ENCODE measurements at regions not wholly inside any gene's neighbourhood (a gene's known extent, or its start where the extent isn't known, plus 50 kb on each side); places are given as distances from the start of the nearest gene placed in this dataset.

DNA sequence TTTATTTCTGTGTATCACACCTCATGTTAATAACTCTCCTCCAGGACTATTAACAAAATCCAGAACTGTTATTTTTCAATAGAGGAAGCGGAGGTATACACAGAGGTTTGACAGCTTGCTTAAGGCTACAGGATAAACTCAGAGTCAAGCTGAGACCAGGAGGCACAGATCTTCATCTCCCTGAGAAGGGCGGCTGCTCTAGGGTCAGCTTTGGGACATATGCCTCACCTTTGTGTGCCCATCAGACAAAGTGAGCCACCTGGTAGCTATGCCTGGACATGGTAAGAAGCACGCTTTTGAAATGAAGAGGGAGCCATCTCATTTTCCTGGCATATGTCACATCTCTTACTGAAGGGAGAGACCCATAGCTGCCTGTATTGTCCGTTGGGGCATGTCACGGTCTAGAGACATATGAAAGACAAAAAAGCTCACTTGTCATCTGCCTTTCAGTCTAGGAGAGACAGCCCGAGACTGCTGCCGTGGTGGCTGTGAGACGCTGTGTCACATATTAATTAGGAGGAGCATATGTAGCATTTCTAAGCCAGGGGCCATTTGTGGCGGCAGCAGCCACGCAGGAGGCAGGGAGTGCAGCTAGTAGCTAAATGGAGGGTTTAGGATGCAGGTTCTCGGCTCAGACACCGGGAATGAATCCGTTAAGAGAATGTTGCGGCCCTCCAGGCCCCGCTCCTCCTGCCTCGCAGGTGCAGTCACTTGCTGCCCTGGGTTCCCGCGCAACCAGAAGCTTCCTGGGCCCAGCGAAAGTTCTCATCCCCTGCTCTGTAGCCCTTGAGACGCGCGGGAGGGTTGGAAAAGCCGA lies 161.3 kb upstream of the C1orf21 start:
- POLR2A ChIA-PET, result no interaction called here

DNA sequence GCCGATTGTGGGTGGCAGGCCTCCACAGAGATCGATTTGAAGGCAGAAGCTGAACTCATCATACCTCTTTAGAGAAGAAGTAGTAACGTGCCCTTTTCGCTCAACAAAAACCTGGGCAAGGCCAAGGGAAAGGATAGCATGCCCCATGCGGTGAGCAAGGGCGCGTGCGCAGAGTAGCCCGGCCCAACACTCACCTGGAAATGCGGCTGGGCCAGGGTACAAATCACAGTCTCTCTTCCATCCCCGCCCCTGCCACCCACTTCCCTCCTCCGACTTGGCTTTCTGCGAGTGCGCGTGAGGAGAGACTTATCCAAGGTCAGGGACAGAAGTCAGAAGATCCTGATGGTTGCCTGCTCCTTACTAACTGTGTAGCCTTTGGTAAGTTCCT lies 160.7 kb upstream of the C1orf21 start:
- Mint-ChIP-seq H3K27me3 (no peaks in the 10 kb centered on the region), H3K36me3 (no peaks in the 10 kb centered on the region), H3K4me3 (no peak overlapping the region), H3K9me3 (no peaks in the 10 kb centered on the region), H3K27ac (no peak overlapping the region), H3K4me1 (ENCODE audit: low read depth) (no peaks in the 10 kb centered on the region)
- no peak for DNase-seq
- intact Hi-C loops (cut with micrococcal nuclease), result loop anchor here (10.0 kb wide), 2 partner anchors 271 to 439 kb away; no protein-coding TSS in a partner anchor
- CTCF ChIA-PET, result interaction anchor here (0.8 kb wide), 1 partner anchor 466 kb away, joined by 3 read pairs; no protein-coding TSS in a partner anchor
- POLR2A ChIA-PET, result no interaction called here

More for the DNA sequence above, 161.3 kb upstream of the C1orf21 start:
- H3K9me3 Mint-ChIP-seq, result no peaks in the 10 kb centered on the region
- CTCF ChIA-PET, result interaction anchor here (0.7 to 1.9 kb wide), 4 partner anchors 149 to 559 kb away, joined by 3 to 15 read pairs (median 6); no protein-coding TSS in a partner anchor
- H3K27me3 Mint-ChIP-seq, result no peaks in the 10 kb centered on the region
- no peak for DNase-seq
- no peak overlapping the region for H3K4me3 Mint-ChIP-seq
- intact Hi-C loops (cut with micrococcal nuclease), result loop anchor here (10.0 kb wide), 2 partner anchors 271 to 439 kb away; no protein-coding TSS in a partner anchor
- no peaks in the 10 kb centered on the region for H3K4me1 Mint-ChIP-seq (ENCODE audit: low read depth)
- H3K36me3 Mint-ChIP-seq, result no peaks in the 10 kb centered on the region
- H3K27ac Mint-ChIP-seq, result no peak overlapping the region

- Mint-ChIP-seq H3K36me3 (no peaks in the 10 kb centered on the region), H3K27me3 (peaks cover 1% of the 10 kb centered on the region), H3K4me1 (ENCODE audit: low read depth) (no peaks in the 10 kb centered on the region), H3K9me3 (no peaks in the 10 kb centered on the region), H3K27ac (no peak overlapping the region), H3K4me3 (no peak overlapping the region)
- ChIA-PET CTCF (no interaction called here), POLR2A (no interaction called here)
- intact Hi-C loops (cut with micrococcal nuclease), result loop anchor here (10.0 kb wide), 2 partner anchors 274 to 436 kb away; no protein-coding TSS in a partner anchor
- no peak for DNase-seq
Observed at GRCh38 chr1:184228558-184228957, 158.3 kb upstream of the C1orf21 start.

- intact Hi-C loops (cut with micrococcal nuclease), result no loop called here
- no peak overlapping the region for H3K4me3 Mint-ChIP-seq
- no peaks in the 10 kb centered on the region for H3K4me1 Mint-ChIP-seq (ENCODE audit: low read depth)
- no peak overlapping the region for H3K27ac Mint-ChIP-seq
- ChIA-PET CTCF (interaction anchor here (0.8 kb wide), 1 partner anchor 426 kb away, joined by 3 read pairs; no protein-coding TSS in a partner anchor), POLR2A (no interaction called here)
- no peak for DNase-seq
- no peaks in the 10 kb centered on the region for H3K36me3 Mint-ChIP-seq
- H3K27me3 Mint-ChIP-seq, result peaks cover 11% of the 10 kb centered on the region
- no peaks in the 10 kb centered on the region for H3K9me3 Mint-ChIP-seq
Observed at GRCh38 chr1:184237588-184237987, 149.2 kb upstream of the C1orf21 start.

- H3K9me3 Mint-ChIP-seq, result no peaks in the 10 kb centered on the region
- H3K4me1 Mint-ChIP-seq (ENCODE audit: low read depth), result no peaks in the 10 kb centered on the region
- CTCF ChIA-PET, result no interaction called here
- no peak overlapping the region for H3K4me3 Mint-ChIP-seq
- intact Hi-C loops (cut with micrococcal nuclease), result no loop called here
- H3K36me3 Mint-ChIP-seq, result no peaks in the 10 kb centered on the region
- no peak overlapping the region for H3K27ac Mint-ChIP-seq
- H3K27me3 Mint-ChIP-seq, result peaks cover 10% of the 10 kb centered on the region
- POLR2A ChIA-PET, result no interaction called here
- DNase-seq, result no peak
Observed at GRCh38 chr1:184241446-184241845, 145.4 kb upstream of the C1orf21 start.

- H3K27ac Mint-ChIP-seq, result no peak overlapping the region
- no peaks in the 10 kb centered on the region for H3K36me3 Mint-ChIP-seq
- H3K4me3 Mint-ChIP-seq, result no peak overlapping the region
- ChIA-PET CTCF (no interaction called here), POLR2A (no interaction called here)
- no peaks in the 10 kb centered on the region for H3K4me1 Mint-ChIP-seq (ENCODE audit: low read depth)
- no peaks in the 10 kb centered on the region for H3K9me3 Mint-ChIP-seq
- DNase-seq, result no peak
- peaks cover 10% of the 10 kb centered on the region for H3K27me3 Mint-ChIP-seq
- intact Hi-C loops (cut with micrococcal nuclease), result no loop called here
Observed at GRCh38 chr1:184242507-184242943, 144.3 kb upstream of the C1orf21 start.

DNA sequence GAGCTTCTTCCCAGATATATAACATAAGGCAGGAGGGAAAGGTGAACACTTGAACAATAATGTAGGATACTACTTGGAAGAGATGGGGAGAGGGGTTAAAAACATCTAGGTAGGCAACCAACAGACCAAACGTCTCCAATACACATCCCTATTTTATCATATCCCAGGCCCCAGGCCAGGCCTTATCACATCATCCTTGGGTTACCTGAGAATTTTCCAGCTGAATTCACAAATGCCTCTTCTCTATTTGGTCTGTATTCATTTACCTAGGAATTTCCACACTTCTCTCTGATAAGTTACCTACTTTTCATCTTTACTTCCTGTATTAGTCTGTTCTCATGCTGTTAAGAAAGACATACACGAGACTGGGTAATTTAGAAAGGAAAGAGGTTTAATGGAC lies 141.9 kb upstream of the C1orf21 start:
- DNase-seq, result no peak
- ChIA-PET POLR2A (no interaction called here), CTCF (no interaction called here)
- H3K27ac Mint-ChIP-seq, result no peak overlapping the region
- intact Hi-C loops (cut with micrococcal nuclease), result no loop called here
- H3K4me1 Mint-ChIP-seq (ENCODE audit: low read depth), result no peaks in the 10 kb centered on the region
- peaks cover 10% of the 10 kb centered on the region for H3K27me3 Mint-ChIP-seq
- no peaks in the 10 kb centered on the region for H3K36me3 Mint-ChIP-seq
- no peak overlapping the region for H3K4me3 Mint-ChIP-seq
- H3K9me3 Mint-ChIP-seq, result no peaks in the 10 kb centered on the region

GRCh38 chr1:184247671-184248070 lies 139.2 kb upstream of the C1orf21 start:
- DNase-seq, result no peak
- H3K36me3 Mint-ChIP-seq, result no peaks in the 10 kb centered on the region
- H3K27ac Mint-ChIP-seq, result no peak overlapping the region
- no peaks in the 10 kb centered on the region for H3K4me1 Mint-ChIP-seq (ENCODE audit: low read depth)
- intact Hi-C loops (cut with micrococcal nuclease), result no loop called here
- no peak overlapping the region for H3K4me3 Mint-ChIP-seq
- CTCF ChIA-PET, result interaction anchor here (0.9 kb wide), 1 partner anchor 416 kb away, joined by 4 read pairs; no protein-coding TSS in a partner anchor
- POLR2A ChIA-PET, result no interaction called here
- H3K9me3 Mint-ChIP-seq, result no peaks in the 10 kb centered on the region
- H3K27me3 Mint-ChIP-seq, result peaks cover 14% of the 10 kb centered on the region

DNA sequence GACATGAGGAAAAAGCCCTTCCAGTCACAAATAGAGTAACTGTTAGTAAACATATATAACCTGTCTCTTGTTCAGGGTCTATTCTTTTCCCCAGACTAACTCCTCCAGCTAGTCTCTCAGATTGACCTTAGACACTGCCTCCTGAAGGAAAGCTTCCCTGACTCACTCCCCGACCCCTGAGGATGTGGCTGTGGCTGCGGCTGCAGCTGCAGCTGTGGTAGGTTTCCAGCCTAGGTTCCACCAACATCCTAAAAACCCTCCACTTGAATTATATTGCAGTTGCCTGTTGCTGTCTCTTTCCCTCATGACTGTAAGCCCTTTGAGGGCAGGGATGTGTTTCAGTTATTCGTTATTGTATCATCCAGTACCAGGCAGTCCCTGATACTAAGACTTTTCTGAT lies 132.9 kb upstream of the C1orf21 start:
- Mint-ChIP-seq H3K36me3 (no peaks in the 10 kb centered on the region), H3K27me3 (peaks cover 7% of the 10 kb centered on the region), H3K4me3 (no peak overlapping the region), H3K27ac (no peak overlapping the region), H3K9me3 (no peaks in the 10 kb centered on the region), H3K4me1 (ENCODE audit: low read depth) (no peaks in the 10 kb centered on the region)
- ChIA-PET POLR2A (no interaction called here), CTCF (no interaction called here)
- DNase-seq, result no peak
- intact Hi-C loops (cut with micrococcal nuclease), result no loop called here

- Mint-ChIP-seq H3K9me3 (no peaks in the 10 kb centered on the region), H3K27ac (no peak overlapping the region), H3K4me3 (no peak overlapping the region), H3K36me3 (no peaks in the 10 kb centered on the region), H3K4me1 (ENCODE audit: low read depth) (no peaks in the 10 kb centered on the region), H3K27me3 (peaks cover 7% of the 10 kb centered on the region)
- no peak for DNase-seq
- ChIA-PET POLR2A (interaction anchor here (0.6 kb wide), 1 partner anchor 11 kb away, joined by 3 read pairs; no protein-coding TSS in a partner anchor), CTCF (no interaction called here)
- intact Hi-C loops (cut with micrococcal nuclease), result no loop called here
Observed at GRCh38 chr1:184254849-184255248, 132.0 kb upstream of the C1orf21 start.

DNA sequence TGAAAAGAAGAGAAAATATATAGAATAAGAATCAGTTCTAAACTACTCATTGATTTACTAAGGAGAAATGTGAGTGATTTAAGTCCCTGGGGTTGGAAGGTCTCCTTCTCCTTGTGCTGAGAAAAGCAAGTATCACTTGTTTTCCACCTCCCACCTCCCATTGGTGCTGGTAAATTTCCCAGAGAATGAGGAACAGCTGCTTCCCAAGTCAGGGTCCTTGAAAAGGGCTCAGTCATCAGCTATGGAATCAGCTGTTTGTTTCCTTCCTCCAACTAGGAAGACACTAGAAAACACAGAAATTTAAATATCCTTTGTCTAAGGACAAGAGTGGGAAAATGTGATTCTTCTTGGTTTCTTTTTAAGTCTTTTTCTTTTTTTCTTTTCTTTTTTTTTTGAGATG lies 131.3 kb upstream of the C1orf21 start:
- CTCF ChIA-PET, result no interaction called here
- H3K4me1 Mint-ChIP-seq (ENCODE audit: low read depth), result no peaks in the 10 kb centered on the region
- H3K9me3 Mint-ChIP-seq, result no peaks in the 10 kb centered on the region
- no peak overlapping the region for H3K4me3 Mint-ChIP-seq
- H3K36me3 Mint-ChIP-seq, result no peaks in the 10 kb centered on the region
- no peak for DNase-seq
- POLR2A ChIA-PET, result no interaction called here
- intact Hi-C loops (cut with micrococcal nuclease), result no loop called here
- no peak overlapping the region for H3K27ac Mint-ChIP-seq
- H3K27me3 Mint-ChIP-seq, result peaks cover 10% of the 10 kb centered on the region

DNA sequence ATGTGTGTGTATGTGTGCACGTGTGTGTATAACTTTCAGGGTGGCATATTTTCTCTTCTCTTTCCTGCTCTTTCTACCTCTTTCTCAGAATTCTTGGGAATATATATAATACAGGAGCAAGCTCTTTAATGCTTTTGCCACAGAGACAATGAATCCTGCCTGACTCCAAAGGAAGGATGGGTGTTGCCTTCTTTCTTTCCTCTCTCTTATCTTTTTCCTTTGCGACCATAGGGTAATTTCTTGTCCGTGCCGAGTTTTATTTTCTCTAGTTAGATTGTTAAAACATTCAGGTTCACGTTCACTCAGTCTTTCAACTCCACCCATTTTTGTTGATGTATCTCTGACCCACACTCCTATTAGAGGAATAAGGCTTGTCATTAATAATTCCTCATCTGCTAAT lies 129.0 kb upstream of the C1orf21 start:
- no peaks in the 10 kb centered on the region for H3K9me3 Mint-ChIP-seq
- peaks cover 14% of the 10 kb centered on the region for H3K27me3 Mint-ChIP-seq
- H3K4me3 Mint-ChIP-seq, result no peak overlapping the region
- CTCF ChIA-PET, result no interaction called here
- H3K36me3 Mint-ChIP-seq, result no peaks in the 10 kb centered on the region
- DNase-seq, result no peak
- H3K4me1 Mint-ChIP-seq (ENCODE audit: low read depth), result no peaks in the 10 kb centered on the region
- POLR2A ChIA-PET, result no interaction called here
- intact Hi-C loops (cut with micrococcal nuclease), result no loop called here
- no peak overlapping the region for H3K27ac Mint-ChIP-seq

DNA sequence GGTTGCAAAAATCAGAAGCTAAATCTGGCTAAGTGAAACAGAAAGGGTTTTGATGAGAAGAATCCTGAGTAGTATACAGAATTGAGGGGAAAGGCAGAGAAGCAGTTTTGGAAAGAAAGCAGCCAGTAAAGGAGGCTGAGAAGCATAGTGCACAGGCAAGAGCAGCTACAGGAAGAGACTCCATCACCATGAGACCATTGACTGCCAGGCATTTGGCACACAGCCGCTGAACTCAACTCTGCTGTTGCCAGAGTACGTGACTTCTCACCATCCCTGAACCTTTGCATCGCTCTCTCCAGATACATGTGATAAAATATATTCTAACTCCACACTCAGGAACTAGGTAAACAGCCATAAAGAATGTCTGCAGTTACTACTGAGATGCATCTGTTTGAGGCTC lies 128.3 kb upstream of the C1orf21 start:
- intact Hi-C loops (cut with micrococcal nuclease), result no loop called here
- CTCF ChIA-PET, result no interaction called here
- H3K4me1 Mint-ChIP-seq (ENCODE audit: low read depth), result no peaks in the 10 kb centered on the region
- H3K9me3 Mint-ChIP-seq, result no peaks in the 10 kb centered on the region
- H3K27ac Mint-ChIP-seq, result no peak overlapping the region
- no peaks in the 10 kb centered on the region for H3K36me3 Mint-ChIP-seq
- POLR2A ChIA-PET, result no interaction called here
- no peak overlapping the region for H3K4me3 Mint-ChIP-seq
- DNase-seq, result no peak
- peaks cover 14% of the 10 kb centered on the region for H3K27me3 Mint-ChIP-seq
